SIG-M5 (cell line): ENCODE measurements at regions not wholly inside any gene's neighbourhood (a gene's known extent, or its start where the extent isn't known, plus 50 kb on each side); places are given as distances from the start of the nearest gene placed in this dataset.

Experiments used
- DNase-seq: peaks from one replicate; lab custom pipeline; 2025; lab: John Stamatoyannopoulos, UW

- DNase-seq: no peak
These were observed 268.8 kb upstream of the NREP start for GRCh38 chr5:112025757-112026156.

DNA sequence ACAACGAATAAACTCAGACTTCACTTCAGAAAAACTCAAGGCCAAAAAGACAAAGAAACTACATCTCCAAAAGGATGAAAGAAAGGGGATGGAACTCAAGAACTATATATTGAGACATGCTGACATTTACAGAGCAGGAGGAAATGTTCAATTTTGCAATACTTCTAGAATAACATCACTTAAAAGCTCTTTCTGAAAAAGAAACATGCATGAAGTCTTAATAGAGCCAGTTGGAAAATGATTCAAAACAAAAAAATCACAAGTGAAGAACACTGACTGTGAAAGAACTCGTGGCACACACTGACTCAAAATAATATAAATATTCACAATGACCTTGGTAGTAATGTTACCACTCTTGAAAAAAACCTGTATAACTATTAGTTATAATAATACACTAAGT lies 267.8 kb upstream of the NREP start:
- no peak for DNase-seq

DNA sequence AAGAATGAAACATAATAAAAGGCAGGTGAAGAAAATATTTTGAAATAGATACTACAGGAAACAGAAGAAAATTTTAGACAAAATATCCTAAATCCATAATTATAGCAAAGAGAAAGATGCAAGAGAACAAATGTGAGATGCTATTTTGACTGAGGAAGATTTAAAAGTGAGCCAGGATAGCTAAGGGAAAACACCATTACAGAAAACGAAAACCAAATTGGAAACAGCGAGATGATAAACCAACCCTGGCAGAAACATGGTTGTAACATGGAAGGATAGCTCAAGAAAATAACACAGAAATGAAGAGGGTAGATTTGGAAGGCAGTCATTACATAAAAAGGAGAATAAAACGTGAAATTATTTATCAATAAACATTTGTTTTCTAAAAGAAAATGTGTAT lies 267.2 kb upstream of the NREP start:
- DNase-seq: no peak

GRCh38 chr5:112023766-112024165 lies 266.8 kb upstream of the NREP start:
- no peak for DNase-seq

- DNase-seq: no peak
These were observed 261.9 kb upstream of the NREP start for GRCh38 chr5:112018846-112019245.

DNA sequence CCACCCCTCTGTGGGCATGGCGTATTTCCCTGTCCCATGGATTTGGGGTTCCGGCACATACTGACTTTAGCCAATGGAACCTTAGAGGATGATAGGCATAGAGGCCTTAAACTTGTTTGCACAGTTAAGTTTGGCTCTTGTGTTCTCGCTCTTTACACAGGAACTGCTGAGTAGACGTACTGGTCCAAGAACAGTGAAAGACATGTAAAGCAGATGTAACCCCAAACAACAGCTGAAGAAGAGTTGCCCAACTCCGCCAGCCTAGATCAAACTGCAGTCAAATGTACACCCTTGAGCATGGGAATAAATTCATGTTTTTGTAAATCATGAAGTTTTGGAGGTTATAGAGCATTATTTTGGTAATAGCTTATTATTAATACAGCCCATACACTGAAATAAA lies 260.0 kb upstream of the NREP start:
- no peak for DNase-seq

- no peak for DNase-seq
These were observed 257.9 kb upstream of the NREP start for GRCh38 chr5:112014783-112015395.

- DNase-seq: no peak
These were observed 256.7 kb upstream of the NREP start for GRCh38 chr5:112013660-112014059.

- DNase-seq: no peak
These were observed 255.1 kb upstream of the NREP start for GRCh38 chr5:112012104-112012503.

- DNase-seq: no peak
These were observed 253.5 kb upstream of the NREP start for GRCh38 chr5:112010475-112010874.

DNA sequence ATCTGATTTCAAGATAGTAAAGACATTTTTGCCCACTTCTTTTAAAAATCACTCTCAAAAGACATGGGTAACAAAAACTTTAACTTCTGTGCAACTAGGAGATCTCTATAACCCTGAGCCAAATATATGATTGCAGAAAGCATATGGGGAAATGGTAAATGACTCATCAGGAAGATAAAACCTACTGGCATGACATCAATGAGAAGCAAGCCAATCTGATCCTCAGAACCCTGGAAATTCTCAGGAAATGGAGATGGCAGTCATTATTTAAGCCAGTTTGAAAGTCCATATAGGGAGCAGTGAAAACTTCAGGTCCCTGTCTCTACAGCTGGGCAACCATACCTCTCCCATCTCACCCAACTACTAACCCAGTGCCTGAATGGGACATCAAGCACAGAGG lies 249.7 kb upstream of the NREP start:
- DNase-seq: no peak

DNA sequence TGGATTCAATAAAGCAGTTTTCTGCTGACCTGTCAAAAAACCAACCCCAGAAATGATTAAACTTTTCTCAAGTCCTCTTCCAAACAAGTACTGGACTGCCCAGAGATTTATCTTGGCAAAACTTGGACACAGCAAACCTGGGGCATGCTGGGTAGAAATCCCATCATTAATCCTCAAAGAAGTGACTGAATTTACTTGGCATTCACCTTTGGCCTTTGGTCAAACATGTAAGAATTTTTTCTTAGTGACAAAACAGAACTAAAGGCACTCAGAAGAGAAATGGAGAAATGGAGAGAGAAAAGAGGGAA lies 248.6 kb upstream of the NREP start:
- no peak for DNase-seq

DNA sequence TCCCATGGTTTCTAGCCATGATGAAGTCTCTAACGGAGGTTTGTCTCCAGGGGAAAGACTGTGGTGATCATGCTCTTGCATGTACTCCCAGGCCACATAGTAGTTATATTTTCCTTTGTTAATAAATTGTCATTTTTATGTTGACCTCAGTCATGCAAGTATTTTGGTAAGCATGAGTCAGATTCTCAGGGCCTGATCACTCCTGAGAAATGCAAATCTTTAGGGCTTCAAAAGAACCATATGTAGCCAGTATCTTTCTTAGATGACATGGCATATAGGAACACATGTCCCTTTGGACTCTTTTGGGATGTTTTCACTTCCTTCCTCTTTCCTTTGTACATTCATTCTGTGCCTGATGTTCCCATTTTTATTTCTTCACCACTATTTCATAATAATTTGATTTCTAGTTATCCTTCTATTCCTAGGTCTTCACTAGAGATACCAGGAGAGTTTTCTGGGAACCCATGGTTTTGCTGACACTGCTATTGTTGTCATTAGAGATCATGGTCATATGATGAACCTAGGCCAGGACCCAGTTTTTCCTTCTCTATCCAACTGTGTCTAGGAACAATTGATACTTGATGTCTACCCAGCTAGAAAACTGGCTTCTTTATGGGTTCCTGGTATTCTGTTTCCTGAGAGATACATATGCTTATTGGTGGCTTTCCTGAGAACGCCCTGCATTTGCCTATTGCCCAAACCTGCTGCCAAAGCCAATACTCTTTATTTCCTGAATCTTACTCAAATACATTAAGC lies 248.1 kb upstream of the NREP start:
- DNase-seq: no peak

- DNase-seq: no peak
These were observed 245.4 kb upstream of the NREP start for GRCh38 chr5:112002376-112002775.

- DNase-seq: no peak
These were observed 242.3 kb upstream of the NREP start for GRCh38 chr5:111999286-111999685.

GRCh38 chr5:111998871-111999270 lies 241.9 kb upstream of the NREP start:
- no peak for DNase-seq

DNA sequence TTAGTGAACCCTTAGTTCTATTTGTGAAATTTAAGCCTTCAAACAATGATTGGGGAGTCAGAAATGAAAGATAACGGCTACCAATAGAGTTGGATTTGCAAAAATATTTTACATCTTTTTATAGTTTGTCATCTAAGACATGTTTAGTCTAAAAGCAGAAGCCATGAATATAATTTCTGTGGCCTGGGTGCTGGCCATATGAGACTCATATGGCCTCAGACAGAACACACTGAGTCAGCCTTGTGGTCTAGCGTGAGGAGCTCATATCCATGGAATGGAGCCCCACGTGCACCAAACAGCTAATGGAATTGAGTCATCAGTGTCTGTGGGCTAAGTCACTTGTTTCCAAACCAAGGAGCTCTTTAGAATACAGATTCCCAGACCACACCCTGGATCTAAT lies 240.7 kb upstream of the NREP start:
- DNase-seq: no peak

- DNase-seq: no peak
These were observed 240.3 kb upstream of the NREP start for GRCh38 chr5:111997308-111997707.

GRCh38 chr5:111996574-111996973 lies 239.6 kb upstream of the NREP start:
- DNase-seq: no peak

- DNase-seq: no peak
These were observed 238.7 kb upstream of the NREP start for GRCh38 chr5:111995701-111996100.

DNA sequence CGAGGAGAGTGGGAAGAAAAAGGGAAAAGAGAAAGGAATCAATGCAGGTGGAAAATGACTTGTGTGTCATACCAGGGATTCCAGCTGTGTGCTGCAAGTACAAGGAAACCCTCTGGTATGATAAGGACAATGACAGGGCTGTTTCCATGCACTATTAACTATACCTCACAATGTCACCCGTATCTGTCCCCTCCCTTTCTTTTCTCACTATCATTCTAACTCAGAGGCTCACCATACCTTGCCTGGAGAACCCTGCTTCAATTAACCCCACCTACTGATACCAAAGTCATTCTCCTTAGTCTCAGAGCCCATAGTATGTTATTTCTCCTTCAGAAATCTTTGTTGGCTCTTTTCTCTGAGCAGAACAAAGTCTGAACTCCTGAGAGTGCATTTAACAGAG lies 236.2 kb upstream of the NREP start:
- no peak for DNase-seq

DNA sequence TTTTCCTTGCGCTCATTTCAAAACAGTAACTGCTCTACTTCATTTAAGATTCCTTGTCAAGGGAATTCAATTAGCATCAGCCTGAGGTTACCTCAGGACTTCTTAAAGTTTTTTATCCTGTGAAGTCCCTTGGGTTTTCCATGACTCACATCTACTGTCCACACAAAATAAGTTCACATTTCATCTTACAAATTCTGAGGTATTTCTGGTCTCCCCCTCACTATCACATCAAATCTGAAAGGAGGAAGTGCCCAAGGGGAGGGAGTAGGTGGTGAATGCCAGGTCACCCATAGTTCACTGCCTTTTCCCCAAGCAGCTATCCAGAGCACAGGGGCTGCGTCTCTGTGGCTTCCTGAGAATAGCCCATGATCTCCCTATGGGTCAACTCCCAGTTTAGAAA lies 227.1 kb upstream of the NREP start:
- DNase-seq: no peak

DNA sequence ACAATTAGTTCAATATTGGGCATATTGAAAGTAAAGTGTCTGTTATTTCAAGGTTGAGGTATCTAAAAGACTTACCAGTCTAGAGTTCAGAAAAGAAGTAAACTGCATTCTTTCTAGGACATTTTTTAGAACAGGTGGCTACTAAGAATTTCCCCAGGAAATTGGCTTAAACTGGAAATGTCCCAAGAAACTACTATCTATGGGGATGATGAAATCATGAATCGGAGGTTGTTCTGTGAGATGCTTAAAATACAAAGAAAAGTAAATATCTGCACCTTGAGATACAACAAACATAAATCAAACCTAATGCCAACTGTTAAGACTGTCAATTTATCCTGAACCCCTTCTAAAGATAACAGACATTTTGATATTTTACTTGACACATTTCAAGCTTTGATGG lies 226.5 kb upstream of the NREP start:
- DNase-seq: no peak

GRCh38 chr5:111977436-111977829 lies 220.4 kb upstream of the NREP start:
- DNase-seq: no peak
